HFF-Myc (cell line): ENCODE measurements at regions not wholly inside any gene's neighbourhood (a gene's known extent, or its start where the extent isn't known, plus 50 kb on each side); places are given as distances from the start of the nearest gene placed in this dataset.

Experiments
- DNase-seq: peaks from one replicate; pipeline ENCODE4 v3.0.0-alpha.2; 2011; ENCODE audit warnings: low read depth; ENCODE audit errors: extremely low read depth
- H3K4me3 ChIP-seq: replicated peaks from 2 replicates; pipeline ENCODE4 v1.5.1; 2011; ENCODE audit warnings: low read depth, mild to moderate bottlenecking, control low read depth, low read length
- CTCF ChIP-seq: IDR thresholded peaks from 2 replicates; pipeline ENCODE4 v1.5.1; 2012; ENCODE audit warnings: mild to moderate bottlenecking, low read depth, low read length, control low read depth; ENCODE audit errors: missing control alignments

GRCh38 chr16:85166699-85167588 is 54.7 kb upstream of the CIBAR2 start:
- DNase-seq: no peak

DNA sequence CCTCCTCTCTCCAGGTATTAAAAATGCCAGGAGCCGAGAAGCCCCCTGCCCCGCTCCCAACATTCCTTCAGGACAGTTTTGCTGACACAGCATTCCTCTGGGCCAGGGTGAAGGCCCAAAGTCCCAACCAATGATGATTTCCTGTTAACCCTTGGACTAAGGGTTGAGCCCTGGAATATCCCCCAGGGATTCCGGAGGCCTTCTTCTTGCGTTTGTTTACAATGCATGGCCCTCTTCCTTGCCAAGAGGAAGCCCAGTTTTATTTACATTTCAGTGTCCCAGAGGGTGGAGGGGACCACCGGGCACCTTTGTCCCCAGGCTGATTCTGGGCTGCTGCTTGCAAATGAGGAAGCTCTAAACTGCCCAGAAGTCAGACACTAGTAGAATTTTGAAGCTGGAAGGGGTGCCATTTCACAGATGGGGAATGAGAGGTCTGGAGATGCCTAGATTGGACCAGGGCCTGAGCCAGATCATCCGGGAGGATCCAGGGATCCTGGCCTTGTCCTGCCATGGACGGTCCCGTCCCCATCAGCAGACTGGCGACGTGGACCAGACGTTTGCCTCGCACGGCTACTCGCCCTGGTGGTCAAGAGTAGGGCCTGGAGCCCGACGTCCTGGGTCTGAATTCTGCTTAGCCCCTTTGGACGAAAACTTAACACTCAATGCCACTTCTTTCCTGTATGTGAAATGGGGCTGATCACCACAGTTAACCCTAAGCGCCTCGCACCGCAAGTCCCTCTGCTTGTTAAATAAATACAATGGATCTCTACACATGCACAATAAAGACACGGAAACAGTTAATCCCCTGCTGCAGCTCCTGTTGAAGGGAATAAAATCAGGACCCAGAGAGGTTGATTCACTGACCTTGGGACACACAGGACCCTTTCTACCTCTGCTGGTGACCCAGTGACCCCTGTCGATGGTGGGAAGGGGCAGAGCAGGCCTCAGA is 55.6 kb upstream of the CIBAR2 start:
- TF ChIP-seq CTCF: no peak
- no peak overlapping the region for H3K4me3 ChIP-seq
- DNase-seq: no peak

More at GRCh38 chr16:85166699-85167588, 54.7 kb upstream of the CIBAR2 start:
- TF ChIP-seq CTCF: no peak
- H3K4me3 ChIP-seq: no peak overlapping the region

GRCh38 chr16:85168732-85169256 is 56.5 kb upstream of the CIBAR2 start:
- no peak for TF ChIP-seq CTCF
- no peak for DNase-seq
- peak overlapping the region; percentile 20; the same call in 1 of the 2 replicates for H3K4me3 ChIP-seq

DNA sequence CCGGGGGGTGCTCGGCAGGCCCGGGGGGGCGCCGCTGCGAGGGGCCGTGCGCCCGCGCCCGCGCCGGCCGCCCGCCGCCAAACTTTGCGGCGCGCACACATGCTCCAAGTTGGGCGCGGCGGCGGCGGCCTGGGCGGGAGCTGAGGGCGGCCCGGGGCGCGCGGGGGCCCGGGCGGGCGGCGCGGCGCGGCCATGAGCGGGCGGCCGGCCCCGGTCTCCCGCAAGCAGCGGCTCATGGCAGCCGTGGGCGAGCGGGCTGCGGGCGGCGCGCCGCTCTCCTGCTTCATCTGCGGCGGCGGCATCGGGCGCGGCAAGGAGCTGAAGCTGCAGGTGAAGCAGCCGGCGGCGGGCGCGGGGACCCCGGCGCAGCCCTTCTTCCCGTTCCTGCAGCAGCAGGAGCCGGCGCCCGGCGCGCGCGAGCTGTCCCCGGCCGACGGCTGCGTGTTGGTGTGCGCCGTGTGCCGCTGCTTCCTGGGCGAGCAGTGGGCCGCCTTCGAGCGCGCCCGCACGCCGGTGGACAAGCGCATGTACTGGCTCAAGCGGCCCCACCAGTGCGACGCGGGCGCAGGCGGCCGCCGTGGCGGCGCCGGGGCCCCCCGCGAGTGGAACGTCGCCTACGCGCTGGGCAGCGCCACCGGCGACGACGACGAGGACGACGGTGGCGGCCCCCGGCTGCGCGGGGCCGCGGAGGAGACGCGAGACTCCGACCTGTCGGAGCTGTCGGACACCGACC is 57.2 kb upstream of the CIBAR2 start:
- H3K4me3 ChIP-seq: peak overlapping the region; percentile 70
- no peak for TF ChIP-seq CTCF
- DNase-seq: no peak

- peak overlapping the region; percentile 70 for H3K4me3 ChIP-seq
- no peak for DNase-seq
- TF ChIP-seq CTCF: no peak
These were observed 57.8 kb upstream of the CIBAR2 start for GRCh38 chr16:85170066-85170491.

DNA sequence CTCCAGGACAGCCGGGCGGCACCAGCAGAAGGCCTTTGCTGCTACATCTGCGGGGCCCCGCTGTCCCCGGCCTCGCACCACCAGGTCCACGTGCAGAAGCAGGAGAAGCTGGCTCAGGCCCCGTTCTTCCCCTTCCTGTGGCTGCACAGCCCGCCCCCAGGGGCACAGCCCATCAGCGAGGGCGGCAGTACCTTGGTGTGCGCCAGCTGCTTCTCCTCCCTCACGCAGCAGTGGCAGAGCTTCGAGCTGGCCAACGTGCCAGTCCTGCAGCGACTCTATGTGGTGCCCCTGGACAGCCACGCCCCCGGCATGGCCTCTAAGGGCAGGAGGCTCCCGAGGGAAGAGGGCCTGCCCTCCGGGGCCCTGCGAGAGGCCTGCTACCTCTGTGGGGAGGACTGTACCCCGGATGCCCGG is 58.3 kb upstream of the CIBAR2 start:
- no peak for DNase-seq
- no peak for TF ChIP-seq CTCF
- peak overlapping the region; percentile 70 for H3K4me3 ChIP-seq
